ENCODE measurements at regions not wholly inside any gene's neighbourhood (a gene's known extent, or its start where the extent isn't known, plus 50 kb on each side); places are given as distances from the start of the nearest gene placed in this dataset.

GRCh38 chr1:222285526-222285925 is 262.4 kb downstream of the HHIPL2 start:
- ATAC-seq, result no peak

GRCh38 chr1:222284466-222284865 is 263.4 kb downstream of the HHIPL2 start:
- no peak for ATAC-seq

- no peak for ATAC-seq
Measured at GRCh38 chr1:222283147-222283768, 264.6 kb downstream of the HHIPL2 start.

GRCh38 chr1:222279591-222279990 is 268.3 kb downstream of the HHIPL2 start:
- no peak for ATAC-seq

GRCh38 chr1:222278501-222278900 is 269.4 kb downstream of the HHIPL2 start:
- ATAC-seq, result no peak

- ATAC-seq, result no peak
Measured at GRCh38 chr1:222275729-222276465, 272.0 kb downstream of the HHIPL2 start.

GRCh38 chr1:222275001-222275728 is 272.7 kb downstream of the HHIPL2 start:
- no peak for ATAC-seq

- no peak for ATAC-seq
Measured at GRCh38 chr1:222266223-222267196, 281.4 kb downstream of the HHIPL2 start.

- ATAC-seq, result peak in 1 of 2 donors; percentile 35
Measured at GRCh38 chr1:222263791-222264190, 284.1 kb downstream of the HHIPL2 start.

- ATAC-seq, result no peak
Measured at GRCh38 chr1:222257027-222257426, 290.9 kb downstream of the HHIPL2 start.

GRCh38 chr1:222256058-222256457 is 291.8 kb downstream of the HHIPL2 start:
- ATAC-seq, result no peak

- no peak for ATAC-seq
Measured at GRCh38 chr1:222252788-222253187, 295.1 kb downstream of the HHIPL2 start.

- peak in 1 of 2 donors; percentile 53 for ATAC-seq
Measured at GRCh38 chr1:222251847-222252246, 296.1 kb downstream of the HHIPL2 start.

- no peak for ATAC-seq
Measured at GRCh38 chr1:222250376-222250775, 297.5 kb downstream of the HHIPL2 start.

GRCh38 chr1:222247811-222248310 is 300.0 kb downstream of the HHIPL2 start:
- no peak for ATAC-seq

GRCh38 chr1:222247081-222247480 is 300.8 kb downstream of the HHIPL2 start:
- ATAC-seq, result no peak

- ATAC-seq, result no peak
Measured at GRCh38 chr1:222243902-222244301, 304.0 kb downstream of the HHIPL2 start.

- ATAC-seq, result no peak
Measured at GRCh38 chr1:222242492-222242891, 305.4 kb downstream of the HHIPL2 start.

GRCh38 chr1:222241410-222241809 is 306.5 kb downstream of the HHIPL2 start:
- ATAC-seq, result no peak

- no peak for ATAC-seq
Measured at GRCh38 chr1:222240536-222241181, 307.2 kb downstream of the HHIPL2 start.

GRCh38 chr1:222239130-222239529 is 308.8 kb downstream of the HHIPL2 start:
- no peak for ATAC-seq

GRCh38 chr1:222234351-222234750 is 313.6 kb downstream of the HHIPL2 start:
- ATAC-seq, result no peak
